ENCODE measurements at regions not wholly inside any gene's neighbourhood (a gene's known extent, or its start where the extent isn't known, plus 50 kb on each side); places are given as distances from the start of the nearest gene placed in this dataset.
"Not testable (repeated sequence)": the region's sequence is repeated elsewhere in the genome, so short reads cannot be mapped to it uniquely, and the experiment has no call there.

- DNase-seq, result not testable (repeated sequence)
Observed at GRCh38 chr5:174498575-174498974, 225.8 kb upstream of the MSX2 start.

GRCh38 chr5:174500636-174501035 is 223.7 kb upstream of the MSX2 start:
- no peak for DNase-seq

GRCh38 chr5:174501461-174502069 is 222.8 kb upstream of the MSX2 start:
- no peak for DNase-seq

GRCh38 chr5:174503086-174503460 is 221.3 kb upstream of the MSX2 start:
- no peak for DNase-seq

GRCh38 chr5:174503461-174504265 is 220.7 kb upstream of the MSX2 start:
- no peak for DNase-seq

- DNase-seq, result no peak
Observed at GRCh38 chr5:174504266-174504726, 220.1 kb upstream of the MSX2 start.

- no peak for DNase-seq
Observed at GRCh38 chr5:174505621-174506020, 218.8 kb upstream of the MSX2 start.

- not testable (repeated sequence) for DNase-seq
Observed at GRCh38 chr5:174510782-174511453, 213.5 kb upstream of the MSX2 start.

- no peak for DNase-seq
Observed at GRCh38 chr5:174511714-174512253, 212.6 kb upstream of the MSX2 start.

GRCh38 chr5:174514325-174514724 is 210.1 kb upstream of the MSX2 start:
- DNase-seq, result no peak

- DNase-seq, result no peak
Observed at GRCh38 chr5:174514983-174515394, 209.4 kb upstream of the MSX2 start.

- no peak for DNase-seq
Observed at GRCh38 chr5:174516741-174517140, 207.6 kb upstream of the MSX2 start.

GRCh38 chr5:174518512-174518911 is 205.9 kb upstream of the MSX2 start:
- no peak for DNase-seq

- no peak for DNase-seq
Observed at GRCh38 chr5:174520420-174521396, 203.7 kb upstream of the MSX2 start.

- no peak for DNase-seq
Observed at GRCh38 chr5:174521449-174521848, 202.9 kb upstream of the MSX2 start.

- no peak for DNase-seq
Observed at GRCh38 chr5:174522480-174523260, 201.7 kb upstream of the MSX2 start.

GRCh38 chr5:174523311-174524071 is 200.9 kb upstream of the MSX2 start:
- no peak for DNase-seq

GRCh38 chr5:174524351-174524750 is 200.0 kb upstream of the MSX2 start:
- DNase-seq, result no peak

GRCh38 chr5:174526177-174526576 is 198.2 kb upstream of the MSX2 start:
- DNase-seq, result no peak

- no peak for DNase-seq
Observed at GRCh38 chr5:174527916-174528540, 196.4 kb upstream of the MSX2 start.

Data from DMS53 (cell line).